ENCODE measurements at regions not wholly inside any gene's neighbourhood (a gene's known extent, or its start where the extent isn't known, plus 50 kb on each side); places are given as distances from the start of the nearest gene placed in this dataset.

DNA sequence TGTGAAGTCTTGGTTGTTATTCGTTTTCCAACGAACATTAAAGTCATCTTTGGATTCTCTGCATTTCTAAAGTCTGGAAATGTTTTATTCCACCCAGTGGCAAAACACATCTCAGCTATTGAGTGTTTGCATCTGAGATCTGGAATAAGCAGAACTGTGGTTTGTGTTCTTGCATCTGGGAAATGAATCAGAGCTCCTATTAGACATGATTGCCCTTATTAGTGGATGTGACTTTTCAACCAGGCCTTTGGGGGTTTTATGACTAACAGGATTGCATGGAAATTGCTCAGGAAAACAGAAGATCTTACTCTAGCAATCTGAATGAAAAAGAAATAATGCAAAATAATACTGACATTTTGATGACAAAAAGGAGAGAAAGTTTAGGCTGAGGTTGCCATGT, 488.8 kb downstream of the IRS2 start:
- dilution Hi-C loops (cut with MboI; ENCODE audit: extremely low pct_ligation_motif_present, low sequenced_read_pairs) = no loop called here
- no peak overlapping the region for H2AFZ ChIP-seq (ENCODE audit: control insufficient read depth, low read length)
- peaks cover 5% of the 10 kb centered on the region for H3K9me3 ChIP-seq (ENCODE audit: control insufficient read depth, low read depth, low read length)
- H3K9ac ChIP-seq (ENCODE audit: control insufficient read depth, extremely low read depth, insufficient read depth, low read length) = no peak overlapping the region
- no peak overlapping the region for H3K27ac ChIP-seq (ENCODE audit: control insufficient read depth, insufficient read depth, low read length)
- peaks cover 3% of the 10 kb centered on the region for H3K4me1 ChIP-seq (ENCODE audit: control insufficient read depth, extremely low read depth, insufficient read depth, low read length)
- no peaks in the 10 kb centered on the region for H3K9me1 ChIP-seq (ENCODE audit: control insufficient read depth, extremely low read depth, insufficient read depth, low read length)
- DNase-seq (ENCODE audit: low read depth, low spot score) = no peak
- H3K27me3 ChIP-seq (ENCODE audit: control insufficient read depth, extremely low read depth, insufficient read depth, low read length) = no peaks in the 10 kb centered on the region
- no peaks in the 10 kb centered on the region for H4K20me1 ChIP-seq (ENCODE audit: control insufficient read depth, extremely low read depth, insufficient read depth, low read length)
- H3K4me3 ChIP-seq (ENCODE audit: control insufficient read depth in 2 of 3, extremely low read depth in 1 of 3, insufficient read depth in 2 of 3, low read depth in 1 of 3, low read length in 3 of 3) = no peak overlapping the region
- H3K36me3 ChIP-seq (ENCODE audit: control insufficient read depth in 2 of 2, extremely low read depth in 1 of 2, insufficient read depth in 2 of 2, low read length in 2 of 2) = no peaks in the 10 kb centered on the region
- H3K79me2 ChIP-seq (ENCODE audit: control insufficient read depth, insufficient read depth, low read length) = no peaks in the 10 kb centered on the region
- FAIRE-seq = peak; percentile 77
- no peak overlapping the region for H3K4me2 ChIP-seq (ENCODE audit: control insufficient read depth, extremely low read depth, insufficient read depth, low read depth, low read length)
- TF ChIP-seq, protein P1, sequence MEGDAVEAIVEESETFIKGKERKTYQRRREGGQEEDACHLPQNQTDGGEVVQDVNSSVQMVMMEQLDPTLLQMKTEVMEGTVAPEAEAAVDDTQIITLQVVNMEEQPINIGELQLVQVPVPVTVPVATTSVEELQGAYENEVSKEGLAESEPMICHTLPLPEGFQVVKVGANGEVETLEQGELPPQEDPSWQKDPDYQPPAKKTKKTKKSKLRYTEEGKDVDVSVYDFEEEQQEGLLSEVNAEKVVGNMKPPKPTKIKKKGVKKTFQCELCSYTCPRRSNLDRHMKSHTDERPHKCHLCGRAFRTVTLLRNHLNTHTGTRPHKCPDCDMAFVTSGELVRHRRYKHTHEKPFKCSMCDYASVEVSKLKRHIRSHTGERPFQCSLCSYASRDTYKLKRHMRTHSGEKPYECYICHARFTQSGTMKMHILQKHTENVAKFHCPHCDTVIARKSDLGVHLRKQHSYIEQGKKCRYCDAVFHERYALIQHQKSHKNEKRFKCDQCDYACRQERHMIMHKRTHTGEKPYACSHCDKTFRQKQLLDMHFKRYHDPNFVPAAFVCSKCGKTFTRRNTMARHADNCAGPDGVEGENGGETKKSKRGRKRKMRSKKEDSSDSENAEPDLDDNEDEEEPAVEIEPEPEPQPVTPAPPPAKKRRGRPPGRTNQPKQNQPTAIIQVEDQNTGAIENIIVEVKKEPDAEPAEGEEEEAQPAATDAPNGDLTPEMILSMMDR (optimal IDR thresholded peaks at IDR 0.05 in 1 of 3, IDR thresholded peaks at IDR 0.05 in 1 of 3, conservative IDR thresholded peaks at IDR 0.05 in 1 of 3; ENCODE audit: extremely low read depth in 1 of 3, insufficient read depth in 2 of 3, low read length in 3 of 3) = no peak
- TF ChIP-seq EZH2 (IDR thresholded peaks at IDR 0.05; ENCODE audit: low read length) = no peak

DNA sequence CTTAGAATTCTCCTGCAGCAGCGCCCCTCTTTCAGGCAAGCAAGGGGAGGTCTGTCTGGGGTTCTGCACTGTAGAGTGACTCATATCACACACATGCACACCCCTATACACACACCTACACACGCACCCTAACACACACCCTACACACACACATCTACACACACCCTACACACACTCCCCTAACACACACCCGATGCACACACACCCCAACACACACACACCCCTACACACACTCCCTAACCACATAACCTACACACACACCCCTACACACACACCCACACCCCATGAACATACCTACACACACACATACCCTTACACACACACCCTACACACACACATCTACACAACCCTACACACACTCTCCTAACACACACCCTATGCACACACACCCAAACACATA, 493.2 kb downstream of the IRS2 start:
- no peak overlapping the region for H2AFZ ChIP-seq (ENCODE audit: control insufficient read depth, low read length)
- no peaks in the 10 kb centered on the region for H3K9me1 ChIP-seq (ENCODE audit: control insufficient read depth, extremely low read depth, insufficient read depth, low read length)
- dilution Hi-C loops (cut with MboI; ENCODE audit: extremely low pct_ligation_motif_present, low sequenced_read_pairs) = no loop called here
- no peak overlapping the region for H3K4me3 ChIP-seq (ENCODE audit: control insufficient read depth in 2 of 3, extremely low read depth in 1 of 3, insufficient read depth in 2 of 3, low read depth in 1 of 3, low read length in 3 of 3)
- TF ChIP-seq EZH2 (IDR thresholded peaks at IDR 0.05; ENCODE audit: low read length) = no peak
- TF ChIP-seq, protein P1 (optimal IDR thresholded peaks at IDR 0.05 in 1 of 3, IDR thresholded peaks at IDR 0.05 in 1 of 3, conservative IDR thresholded peaks at IDR 0.05 in 1 of 3; ENCODE audit: extremely low read depth in 1 of 3, insufficient read depth in 2 of 3, low read length in 3 of 3) = no peak
- H3K27ac ChIP-seq (ENCODE audit: control insufficient read depth, insufficient read depth, low read length) = no peak overlapping the region
- no peaks in the 10 kb centered on the region for H3K36me3 ChIP-seq (ENCODE audit: control insufficient read depth in 2 of 2, extremely low read depth in 1 of 2, insufficient read depth in 2 of 2, low read length in 2 of 2)
- FAIRE-seq = no peak
- H3K27me3 ChIP-seq (ENCODE audit: control insufficient read depth, extremely low read depth, insufficient read depth, low read length) = no peaks in the 10 kb centered on the region
- H3K4me2 ChIP-seq (ENCODE audit: control insufficient read depth, extremely low read depth, insufficient read depth, low read depth, low read length) = no peak overlapping the region
- no peak overlapping the region for H3K9ac ChIP-seq (ENCODE audit: control insufficient read depth, extremely low read depth, insufficient read depth, low read length)
- peaks cover 5% of the 10 kb centered on the region for H3K9me3 ChIP-seq (ENCODE audit: control insufficient read depth, low read depth, low read length)
- no peak for DNase-seq (ENCODE audit: low read depth, low spot score)
- H3K79me2 ChIP-seq (ENCODE audit: control insufficient read depth, insufficient read depth, low read length) = no peaks in the 10 kb centered on the region
- H3K4me1 ChIP-seq (ENCODE audit: control insufficient read depth, extremely low read depth, insufficient read depth, low read length) = peaks cover 3% of the 10 kb centered on the region
- no peaks in the 10 kb centered on the region for H4K20me1 ChIP-seq (ENCODE audit: control insufficient read depth, extremely low read depth, insufficient read depth, low read length)
